Epidermal melanocyte (primary cell): ENCODE measurements at regions not wholly inside any gene's neighbourhood (a gene's known extent, or its start where the extent isn't known, plus 50 kb on each side); places are given as distances from the start of the nearest gene placed in this dataset.

ENCODE experiments used
- DNase-seq: peaks from one replicate; pipeline ENCODE4 v3.0.0; 2011; ENCODE audit warnings: low spot score; ENCODE audit not compliant: insufficient read length

DNA sequence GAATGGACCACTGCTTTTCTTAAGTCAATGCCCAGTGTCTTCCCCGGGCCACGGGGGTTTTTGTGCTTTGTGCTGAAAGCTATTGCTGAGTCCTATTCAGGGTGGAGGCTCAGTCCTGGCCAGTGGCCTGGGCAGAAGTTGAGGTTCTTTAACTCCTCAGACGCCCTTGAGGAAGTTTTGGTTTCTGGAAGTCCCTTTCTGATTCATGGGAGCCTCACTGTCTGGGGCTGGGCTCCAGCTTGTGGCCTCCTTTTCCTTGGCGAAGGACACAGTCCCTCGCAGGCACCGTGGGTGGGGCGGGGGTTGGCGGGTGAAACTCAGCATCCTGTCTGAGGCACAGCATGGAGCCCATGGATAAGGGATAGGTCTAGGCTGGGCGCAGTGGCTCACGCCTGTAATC, 465.2 kb upstream of the HS6ST1 start:
- no peak for DNase-seq

DNA sequence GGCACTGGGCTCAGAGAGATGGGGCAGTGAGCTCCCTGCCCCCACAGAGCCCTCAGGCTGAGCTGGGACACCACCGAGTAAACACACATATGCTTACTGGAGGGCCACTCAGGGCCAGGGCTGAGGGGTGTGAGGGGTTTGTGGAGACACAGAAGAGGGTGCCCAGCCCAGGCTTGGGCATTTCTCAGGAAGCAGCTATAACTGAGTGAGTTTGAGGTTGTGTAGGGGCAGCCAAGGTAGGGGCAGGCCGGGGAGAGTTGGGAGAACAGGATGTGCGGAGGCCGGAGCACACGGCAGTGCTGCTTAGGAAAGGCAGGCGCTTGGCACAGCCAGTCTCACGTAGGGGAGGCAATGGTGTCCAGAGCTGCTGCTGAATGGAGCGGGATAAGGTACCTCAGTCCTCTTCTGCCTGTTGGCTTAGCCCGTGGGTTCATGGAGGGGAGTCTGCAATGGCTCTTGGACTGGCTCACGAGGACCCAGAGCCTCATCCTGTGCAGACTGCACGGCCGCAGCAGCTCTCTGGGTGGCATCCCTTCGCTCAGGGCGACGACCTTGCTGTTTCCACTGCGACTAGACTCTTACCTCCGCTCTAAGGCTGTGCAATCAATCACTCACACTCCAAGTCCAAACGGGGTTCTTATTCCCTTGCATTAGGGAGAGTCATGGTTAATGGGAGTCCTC, 466.1 kb upstream of the HS6ST1 start:
- no peak for DNase-seq

DNA sequence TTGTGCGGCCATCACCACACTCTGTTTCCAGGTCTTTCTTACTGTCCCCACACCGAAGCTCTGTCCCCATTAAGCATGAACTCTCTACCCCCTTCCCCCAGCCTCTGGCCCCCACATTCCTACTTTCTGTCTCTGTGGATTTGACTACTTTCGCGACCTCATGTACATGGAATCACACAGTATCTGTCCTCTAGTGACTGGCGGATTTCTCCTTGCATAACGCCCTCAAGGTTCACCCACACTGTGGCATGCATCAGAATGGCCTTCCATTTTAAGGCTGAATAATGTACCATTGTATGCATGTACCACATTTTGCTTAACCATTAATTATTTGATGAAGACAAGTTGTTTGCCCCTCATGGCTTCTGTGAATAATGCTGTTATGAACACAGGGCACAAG, 467.6 kb upstream of the HS6ST1 start:
- no peak for DNase-seq

DNA sequence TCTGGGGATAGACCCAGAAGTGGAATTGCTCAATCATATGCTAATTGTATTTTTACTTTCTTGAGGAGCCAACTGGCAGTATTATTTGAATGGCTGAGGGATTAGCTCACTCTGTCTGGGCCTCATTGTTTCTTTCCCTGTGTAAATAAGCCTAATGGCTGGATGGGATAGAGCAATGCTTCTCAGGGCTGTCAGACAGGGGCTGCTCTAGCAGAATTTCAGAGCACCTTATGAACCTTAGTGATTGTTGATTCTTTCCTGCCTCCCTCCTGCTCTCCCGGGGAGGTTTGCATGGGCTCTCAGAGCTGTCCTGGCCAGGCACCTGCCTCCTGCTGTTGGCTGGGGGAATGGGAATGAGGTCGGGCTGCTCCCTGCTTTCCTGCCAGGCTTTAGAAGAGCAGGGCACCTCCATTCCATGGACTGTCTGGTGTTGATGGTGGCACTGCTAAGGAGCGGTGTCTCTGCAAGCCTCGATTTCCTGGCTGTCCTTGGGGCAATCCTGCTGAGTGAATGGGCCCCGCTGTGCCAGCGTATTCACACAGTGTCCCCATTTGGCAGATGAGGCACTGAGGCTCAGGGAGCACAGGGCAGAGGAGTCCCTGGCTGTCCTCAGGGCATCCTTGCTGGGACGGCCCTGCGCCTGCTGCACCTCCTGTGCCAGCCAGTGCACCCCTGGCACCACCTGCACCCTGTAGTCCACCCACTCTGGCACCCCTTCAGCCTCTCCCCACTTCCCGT, 468.2 kb upstream of the HS6ST1 start:
- DNase-seq, result no peak

DNA sequence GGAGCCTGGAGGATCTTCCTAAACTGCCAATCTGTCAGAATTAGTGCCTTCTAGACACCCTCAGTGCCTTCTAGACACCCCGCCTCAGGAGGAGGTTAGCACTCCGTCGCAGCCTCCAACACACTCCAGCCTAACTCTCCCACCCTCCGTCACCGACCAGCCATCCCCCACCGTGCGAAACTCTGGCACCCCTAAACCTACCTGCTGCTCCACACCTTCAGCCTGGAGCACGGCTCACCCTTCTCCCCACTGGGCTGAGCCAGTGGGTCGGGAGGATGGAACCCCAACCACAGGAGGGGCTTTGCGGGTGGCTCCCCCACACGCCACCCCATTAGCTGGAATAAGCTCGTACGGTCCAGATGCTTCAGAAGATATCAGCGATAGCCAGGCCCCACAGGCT, 468.9 kb upstream of the HS6ST1 start:
- no peak for DNase-seq

DNA sequence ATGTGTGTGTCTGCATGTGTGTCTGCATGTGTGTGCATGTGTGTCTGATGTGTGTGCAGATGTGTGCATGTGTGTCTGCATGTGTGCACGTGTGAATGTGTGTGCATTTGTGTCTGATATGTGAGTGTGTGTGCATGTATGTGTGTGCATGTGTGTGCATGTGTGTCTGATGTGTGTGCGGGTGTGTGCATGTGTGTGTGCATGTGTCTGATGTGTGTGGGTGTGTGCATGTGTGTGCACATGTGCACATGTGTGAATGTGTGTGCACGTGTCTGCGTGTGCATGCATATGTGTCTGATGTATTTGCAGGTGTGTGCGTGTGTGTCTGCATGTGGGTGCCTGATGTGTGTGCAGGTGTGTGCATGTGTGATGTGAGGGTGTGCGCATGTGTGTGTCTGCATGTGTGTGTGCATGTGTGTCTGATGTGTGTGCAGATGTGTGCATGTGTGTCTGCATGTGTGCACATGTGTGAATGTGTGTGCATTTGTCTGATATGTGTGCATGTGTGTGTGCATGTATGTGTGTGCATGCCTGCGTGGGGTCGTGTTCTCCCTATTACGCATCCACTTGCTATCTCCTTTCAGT, 470.1 kb upstream of the HS6ST1 start:
- DNase-seq, result no peak

DNA sequence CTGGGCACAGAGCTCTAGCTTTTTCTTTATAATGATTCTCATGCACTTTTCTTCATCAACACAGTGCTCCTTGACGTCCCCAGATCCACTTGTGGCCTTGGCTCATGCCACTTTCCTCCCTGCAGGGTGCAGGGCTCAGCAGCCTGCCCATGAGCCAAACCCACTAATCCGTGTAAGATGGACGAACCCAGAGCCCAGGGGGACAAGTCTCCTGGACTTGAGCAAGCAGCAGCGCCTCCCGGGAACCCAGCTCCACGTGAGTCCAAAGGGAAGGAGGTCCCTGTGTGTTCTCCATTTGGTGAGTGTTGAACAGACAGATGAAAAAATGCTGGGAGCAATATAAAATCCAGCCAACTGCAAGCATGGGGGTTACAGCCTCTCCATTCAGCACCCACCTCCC, 470.6 kb upstream of the HS6ST1 start:
- DNase-seq, result no peak

DNA sequence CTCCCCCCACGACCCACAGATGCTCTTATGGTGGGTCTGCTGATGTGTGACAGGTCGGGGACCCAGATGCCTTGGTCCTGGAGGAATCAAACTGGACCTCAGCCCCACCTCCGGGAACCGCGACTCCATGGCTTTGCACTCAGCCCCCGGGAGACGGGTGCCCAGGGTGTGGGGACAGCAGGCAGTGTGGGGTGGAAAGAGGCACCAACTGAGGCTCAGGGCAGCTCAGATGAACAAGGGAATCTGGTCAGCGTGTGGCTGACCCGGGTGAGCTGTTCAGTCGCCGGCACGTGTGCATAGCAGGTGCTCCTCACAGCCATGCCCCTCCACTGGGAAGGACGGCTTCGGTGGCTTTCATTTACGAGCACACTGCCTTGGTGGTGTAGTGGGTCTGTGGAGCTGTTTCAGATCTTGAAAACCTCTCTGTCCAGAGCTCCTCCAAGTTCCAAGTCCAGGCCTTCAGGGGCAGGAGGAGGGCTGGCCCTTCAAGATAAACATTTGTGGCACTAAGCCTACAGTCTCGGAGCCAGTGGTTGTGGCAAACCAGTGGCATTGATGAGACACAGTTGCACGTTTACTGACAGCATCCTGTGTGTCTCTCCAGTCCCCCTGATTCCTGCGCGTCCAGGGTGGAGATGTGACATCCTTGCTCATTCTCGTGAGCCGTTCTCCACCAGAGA, 471.2 kb upstream of the HS6ST1 start:
- no peak for DNase-seq

DNA sequence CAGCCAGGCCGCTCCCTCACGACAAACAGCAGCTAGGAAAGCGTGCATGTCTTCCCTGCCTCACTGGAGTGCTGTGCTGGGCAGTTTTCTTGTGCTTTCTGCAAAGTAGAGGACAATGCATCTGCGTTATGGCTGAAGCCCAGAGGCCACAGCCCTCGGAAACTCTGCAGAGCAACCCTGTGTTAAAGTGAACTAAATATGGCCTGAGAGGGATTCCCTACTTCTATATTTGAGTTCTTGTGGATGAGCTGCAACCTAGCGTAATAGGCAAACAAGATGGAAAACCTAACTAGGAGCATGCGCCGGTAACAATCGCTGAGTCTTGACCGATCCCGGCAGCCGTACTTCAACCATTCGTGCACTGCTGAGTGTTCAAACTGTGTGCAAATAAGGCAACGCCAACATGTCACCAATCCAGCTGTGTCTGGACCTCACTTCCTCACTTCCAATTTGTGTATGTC, 471.9 kb upstream of the HS6ST1 start:
- DNase-seq, result no peak

DNA sequence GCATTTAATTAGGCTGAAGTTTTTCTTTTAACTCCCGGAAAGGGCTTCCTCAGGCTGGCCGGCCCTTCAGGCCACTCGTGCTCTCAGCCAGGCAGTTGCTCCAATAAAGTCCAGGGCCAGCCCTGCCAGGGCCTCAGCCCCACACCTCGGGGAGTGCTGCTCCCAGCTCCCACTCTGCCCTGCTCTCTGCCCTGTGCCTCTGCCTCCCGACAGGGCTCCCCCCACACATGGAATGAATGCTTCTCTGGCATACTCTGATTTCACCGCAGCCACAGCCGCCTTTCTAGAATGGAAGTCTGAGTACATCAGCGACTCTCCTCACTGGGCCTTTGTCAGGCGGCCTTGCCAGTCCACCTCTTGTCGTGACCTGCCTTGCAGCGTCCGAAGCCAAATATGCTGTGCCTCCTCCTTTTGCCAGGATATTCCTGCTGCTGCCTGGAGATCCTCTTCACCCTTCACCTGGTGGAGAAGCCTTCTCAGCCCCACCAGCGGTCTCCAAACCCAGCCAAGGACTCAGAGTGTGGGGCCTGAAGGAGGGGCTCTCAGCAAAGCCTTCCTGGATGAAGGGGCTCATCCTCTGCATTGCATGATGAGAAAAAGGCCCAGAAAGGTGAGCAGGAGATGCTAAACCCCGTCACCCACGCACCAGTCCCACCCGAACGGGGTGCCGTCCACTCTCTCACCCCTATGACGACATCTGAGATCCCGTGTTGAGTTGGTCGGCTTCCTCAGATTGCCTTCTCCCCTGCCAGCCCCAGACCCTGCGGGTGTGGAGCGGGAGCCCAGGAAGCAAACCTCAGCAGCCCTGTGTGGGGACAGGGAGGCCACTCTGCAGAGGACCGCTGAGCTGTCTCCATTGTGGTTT, 472.7 kb upstream of the HS6ST1 start:
- DNase-seq, result no peak

DNA sequence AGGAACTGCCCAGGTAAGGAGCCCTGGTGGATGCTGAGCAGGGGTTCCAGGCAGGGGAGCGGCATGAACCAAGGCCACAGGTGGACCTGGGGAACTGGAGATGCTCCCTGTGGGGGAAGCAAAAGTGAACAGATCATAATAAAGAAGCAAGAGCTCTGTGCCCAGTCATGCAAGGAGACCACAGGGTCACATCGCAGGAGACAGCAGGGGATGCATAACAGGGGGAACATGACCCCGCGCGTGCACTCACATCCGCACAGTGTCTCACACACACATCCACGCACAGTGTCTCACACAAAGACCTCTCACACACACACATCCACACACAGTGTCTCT, 473.3 kb upstream of the HS6ST1 start:
- DNase-seq, result no peak

DNA sequence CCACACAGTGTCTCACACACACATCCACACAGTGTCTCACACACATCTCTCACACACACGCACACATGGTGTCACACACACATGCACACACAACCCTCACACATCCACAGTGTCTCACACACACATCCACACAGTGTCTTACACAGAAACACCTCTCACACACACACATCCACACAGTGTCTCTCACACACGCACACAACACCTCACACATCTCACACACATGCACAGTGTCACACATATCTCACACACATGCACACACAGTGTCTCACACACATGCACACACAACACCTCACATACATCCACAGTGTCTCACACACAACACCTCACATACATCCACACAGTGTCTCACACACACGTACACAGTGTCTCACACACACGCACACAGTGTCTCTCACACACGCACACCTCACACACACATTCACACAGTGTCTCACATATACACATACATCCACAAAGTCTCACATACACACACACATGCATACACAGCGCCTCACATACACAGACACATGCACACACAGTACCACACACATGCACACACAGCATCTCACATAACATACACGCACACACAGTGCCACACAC, 473.9 kb upstream of the HS6ST1 start:
- DNase-seq, result no peak

DNA sequence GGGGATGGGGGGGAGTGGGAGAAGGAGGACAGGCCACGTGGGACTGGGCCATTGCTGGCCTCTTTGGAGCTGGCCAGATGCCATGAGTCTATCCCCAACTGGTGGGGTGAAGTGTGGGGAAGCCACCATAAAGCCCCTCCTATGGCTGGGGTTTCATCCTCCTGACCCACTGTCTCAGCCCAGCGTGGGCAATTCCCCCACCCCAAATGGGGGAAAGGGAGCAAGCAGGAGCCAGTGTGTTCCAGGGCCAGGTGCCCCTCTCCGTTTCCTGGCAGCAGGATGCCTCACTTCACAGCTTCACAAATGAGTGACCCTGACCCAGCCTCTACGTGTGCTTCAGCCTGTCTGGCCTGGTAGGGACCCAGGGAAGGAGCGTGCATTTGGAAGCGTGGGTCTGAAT, 474.7 kb upstream of the HS6ST1 start:
- no peak for DNase-seq

DNA sequence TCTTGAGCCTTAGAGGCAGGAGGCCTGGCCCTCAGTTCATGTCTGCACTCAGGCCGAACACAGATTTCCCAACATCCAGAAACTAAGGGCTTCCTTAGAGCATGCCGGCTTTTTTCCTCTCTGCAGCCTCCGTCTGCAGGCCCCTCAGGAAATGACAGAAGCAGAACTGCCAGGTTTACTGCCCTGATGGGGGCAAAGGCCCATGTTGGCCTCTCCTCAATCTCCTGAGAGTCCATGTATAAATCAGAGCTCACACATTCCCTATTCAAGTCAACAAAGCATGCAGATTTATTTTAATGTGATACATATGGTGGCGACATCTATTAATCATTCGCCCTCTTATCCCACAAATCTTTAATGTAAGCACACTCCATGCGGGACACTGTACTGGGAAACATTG, 475.6 kb upstream of the HS6ST1 start:
- no peak for DNase-seq

DNA sequence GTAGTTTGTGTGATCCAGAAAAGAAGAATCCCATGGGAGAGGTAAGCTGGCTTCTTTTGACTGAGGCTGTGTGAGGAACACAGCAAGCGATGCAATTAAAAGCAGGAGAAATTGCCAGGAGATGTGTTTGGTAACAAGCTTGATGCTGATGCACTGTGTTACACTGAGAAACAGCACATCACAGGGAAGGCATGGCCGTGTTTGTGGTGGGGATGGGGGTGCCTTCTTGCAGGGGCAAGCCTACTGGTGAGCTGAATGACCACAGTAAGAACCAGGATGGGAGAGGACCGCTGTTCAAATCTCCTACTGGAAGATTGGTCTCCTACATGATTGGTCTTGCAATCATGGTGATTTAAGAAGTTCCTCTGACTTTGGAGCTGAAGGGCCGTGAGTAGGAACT, 477.7 kb upstream of the HS6ST1 start:
- DNase-seq, result no peak

DNA sequence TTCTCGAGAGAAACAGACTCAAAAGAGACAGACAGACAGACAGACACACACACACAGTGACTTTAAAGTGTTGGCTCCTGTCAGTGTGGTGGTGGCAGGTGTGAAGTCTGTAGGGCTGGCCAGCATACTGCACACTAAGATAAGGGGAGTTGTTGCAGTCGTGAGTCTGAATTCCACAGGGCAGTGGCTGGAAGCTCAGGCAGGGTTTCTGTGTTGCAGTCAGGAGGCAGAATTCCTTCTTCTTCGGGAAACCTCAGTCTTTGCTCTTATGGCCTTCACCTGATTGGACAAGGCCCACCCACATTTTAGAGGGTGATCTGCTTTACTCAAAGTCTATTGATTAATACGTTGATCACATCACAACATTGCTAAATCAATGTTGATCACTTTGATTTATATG, 478.4 kb upstream of the HS6ST1 start:
- no peak for DNase-seq

DNA sequence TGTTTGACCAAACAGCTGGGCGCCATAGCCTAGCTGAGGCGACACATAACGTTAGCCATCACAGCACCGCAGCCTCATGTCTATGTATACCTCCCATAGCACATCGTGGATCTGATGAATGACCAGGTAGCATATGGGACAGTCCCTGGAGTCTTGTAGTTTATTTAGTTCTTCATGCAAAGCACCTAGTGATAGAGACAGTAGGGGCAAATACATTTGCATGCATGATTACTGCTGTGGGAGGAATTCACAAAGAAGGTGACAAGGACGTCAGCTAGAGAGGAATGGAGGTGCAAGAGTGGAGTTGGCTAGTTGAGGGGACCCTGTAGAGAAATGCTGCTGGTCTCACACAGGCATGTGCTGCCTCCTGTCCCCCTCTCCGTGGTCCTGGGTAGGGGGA, 478.9 kb upstream of the HS6ST1 start:
- DNase-seq, result no peak

DNA sequence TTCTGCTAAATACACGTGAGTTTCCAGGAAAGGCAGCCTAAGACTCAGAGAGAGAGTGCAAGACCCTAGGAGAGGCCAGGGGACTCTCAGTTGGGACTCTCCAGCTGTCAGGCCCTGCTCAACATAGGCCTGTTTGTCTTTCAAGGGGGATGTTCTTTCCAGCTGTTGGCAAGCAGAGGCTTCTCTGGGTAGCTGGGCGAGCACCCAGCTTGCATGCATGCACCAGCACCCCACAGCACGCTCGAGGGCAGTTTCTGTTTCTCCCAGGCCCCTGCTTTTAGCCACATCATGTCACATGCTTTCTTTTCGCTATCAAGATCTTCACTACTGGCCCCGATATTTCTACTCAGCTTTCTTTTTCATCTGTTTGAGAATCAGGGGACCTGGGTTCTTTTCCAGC, 479.3 kb upstream of the HS6ST1 start:
- DNase-seq, result no peak

DNA sequence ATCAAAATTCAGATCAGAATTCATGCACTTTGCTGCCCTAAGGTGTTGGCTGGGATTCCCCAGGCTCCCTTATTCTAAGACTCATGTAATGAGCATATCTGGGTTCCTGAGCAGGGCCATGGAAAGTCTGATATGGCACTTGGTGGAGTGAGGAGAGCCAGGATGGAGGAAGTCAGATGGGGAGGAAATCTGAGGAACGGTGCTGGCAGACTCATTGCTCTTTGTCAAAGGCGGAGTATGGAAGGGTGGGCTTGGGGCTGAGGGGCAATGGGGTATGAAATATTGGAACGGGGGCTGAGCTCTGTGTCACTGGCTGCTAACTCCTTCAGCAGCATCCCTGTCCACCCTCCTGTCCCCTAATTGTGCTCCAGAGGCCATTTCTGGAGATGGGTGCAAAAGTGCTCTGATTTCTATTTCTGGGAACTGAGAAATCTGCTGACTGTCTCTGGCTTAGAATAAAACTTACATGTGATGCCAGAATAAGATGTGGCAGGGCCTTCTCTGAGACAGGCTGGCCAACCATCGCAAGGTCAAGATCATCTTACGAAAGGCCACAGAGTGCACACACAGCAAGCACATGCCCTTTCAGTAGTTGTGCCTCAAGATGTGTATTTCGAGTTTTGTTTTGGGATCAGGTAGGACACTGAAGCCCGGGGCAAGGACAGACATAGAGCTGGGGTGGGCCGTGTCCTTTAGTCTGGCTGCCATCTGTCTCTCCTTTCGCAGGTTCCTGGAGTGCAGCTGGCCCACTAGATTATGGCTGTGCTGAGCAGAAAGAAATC, 480.0 kb upstream of the HS6ST1 start:
- DNase-seq, result no peak

DNA sequence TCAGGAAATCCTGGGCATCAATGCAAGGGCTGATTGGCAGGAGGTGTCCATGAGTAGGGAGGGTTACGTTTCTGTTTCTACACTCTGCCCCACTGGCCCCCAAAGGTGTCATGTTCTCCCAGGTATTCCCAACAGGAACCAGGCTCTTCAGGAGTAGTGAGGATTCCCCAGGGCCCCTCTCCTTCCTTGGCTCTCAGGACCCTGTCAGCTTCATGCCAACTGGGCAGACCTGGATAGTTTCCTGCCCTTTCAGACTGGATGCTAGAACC, 480.6 kb upstream of the HS6ST1 start:
- no peak for DNase-seq

DNA sequence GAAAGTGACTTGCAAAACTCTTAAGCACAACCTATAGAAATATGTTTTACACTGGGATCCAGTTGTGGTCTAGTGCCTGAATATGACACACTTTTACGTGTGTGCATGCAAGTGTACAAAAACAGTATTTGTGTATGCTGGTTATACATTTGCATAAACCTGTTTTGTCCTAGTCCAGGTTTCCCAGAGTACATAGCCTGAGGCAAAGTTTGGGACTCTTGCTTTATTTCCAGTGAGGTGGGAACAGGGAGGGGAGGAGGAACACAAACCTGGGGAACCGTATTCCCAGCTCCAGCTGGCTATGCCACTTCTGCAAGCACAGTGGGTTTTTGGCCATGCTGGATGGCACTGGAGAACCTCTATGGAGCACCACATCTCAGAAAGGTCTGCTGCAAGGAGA, 481.1 kb upstream of the HS6ST1 start:
- DNase-seq, result no peak
